ENCODE measurements at regions not wholly inside any gene's neighbourhood (a gene's known extent, or its start where the extent isn't known, plus 50 kb on each side); places are given as distances from the start of the nearest gene placed in this dataset.

- TF ChIP-seq CTCF (IDR thresholded peaks at IDR 0.05) (no peak), POLR2A (IDR thresholded peaks at IDR 0.05) (no peak), EP300 (IDR thresholded peaks at IDR 0.05) (no peak), POLR2AphosphoS5 (IDR thresholded peaks at IDR 0.05) (no peak)
Observed at GRCh38 chr20:60407938-60408337, 449.7 kb downstream of the CDH26 start.

Measured in stomach (tissue), 4 donors.